ENCODE measurements at regions not wholly inside any gene's neighbourhood (a gene's known extent, or its start where the extent isn't known, plus 50 kb on each side); places are given as distances from the start of the nearest gene placed in this dataset.

GRCh38 chrX:15177316-15177715 lies 92.6 kb downstream of the ASB9 start:
- TF ChIP-seq CTCF (IDR thresholded peaks at IDR 0.05) (no peak), POLR2A (IDR thresholded peaks at IDR 0.05) (no peak)

All from adrenal gland (tissue), 5 donors.